GM12892 (cell line): ENCODE measurements at regions not wholly inside any gene's neighbourhood (a gene's known extent, or its start where the extent isn't known, plus 50 kb on each side); places are given as distances from the start of the nearest gene placed in this dataset.

Source experiments
- POLR2A ChIP-seq: IDR thresholded peaks from 2 replicates; pipeline ENCODE4 v1.6.1; 2011; ENCODE audit warnings: low read depth, low read length, control low read depth
- TAF1 ChIP-seq: IDR thresholded peaks from 2 replicates; pipeline ENCODE4 v1.6.1; 2011; ENCODE audit warnings: low read depth, mild to moderate bottlenecking, control low read depth, low read length, borderline replicate concordance

GRCh38 chr3:48069339-48069738 lies 53.1 kb upstream of the MAP4 start:
- TF ChIP-seq POLR2A (no peak), TAF1 (no peak)
